Osteocyte (in vitro differentiated cells): ENCODE measurements at regions not wholly inside any gene's neighbourhood (a gene's known extent, or its start where the extent isn't known, plus 50 kb on each side); places are given as distances from the start of the nearest gene placed in this dataset.

Experiments used
- DNase-seq: peaks from one replicate; pipeline ENCODE4 v3.0.0; 2021; ENCODE audit warnings: mixed read lengths; ENCODE audit not compliant: unreplicated experiment; ENCODE audit errors: extremely low spot score
- H3K27ac Mint-ChIP-seq: one replicate; pipeline ENCODE4 v1.8.0; 2021; ENCODE audit warnings: mild to moderate bottlenecking, mixed read lengths; ENCODE audit not compliant: unreplicated experiment
- H3K27me3 Mint-ChIP-seq: one replicate; pipeline ENCODE4 v1.8.0; 2021; ENCODE audit warnings: mixed read lengths; ENCODE audit not compliant: unreplicated experiment
- H3K36me3 Mint-ChIP-seq: one replicate; pipeline ENCODE4 v1.8.0; 2021; ENCODE audit warnings: mixed read lengths; ENCODE audit not compliant: unreplicated experiment
- H3K4me1 Mint-ChIP-seq: one replicate; pipeline ENCODE4 v1.8.0; 2021; ENCODE audit warnings: mixed read lengths; ENCODE audit not compliant: unreplicated experiment
- H3K4me3 Mint-ChIP-seq: one replicate; pipeline ENCODE4 v1.8.0; 2021; ENCODE audit warnings: mild to moderate bottlenecking, moderate library complexity, mixed read lengths; ENCODE audit not compliant: unreplicated experiment
- H3K9me3 Mint-ChIP-seq: one replicate; pipeline ENCODE4 v1.8.0; 2021; ENCODE audit warnings: mixed read lengths; ENCODE audit not compliant: unreplicated experiment
- CTCF ChIP-seq: fragments of 200-600 bp; sonication (generic); IDR thresholded peaks from 2 replicates; pipeline ENCODE4 v1.5.0; 2021; ENCODE audit warnings: antibody characterized with exemption, mild to moderate bottlenecking, moderate library complexity

- Mint-ChIP-seq H3K27ac (no peak overlapping the region), H3K27me3 (no peaks in the 10 kb centered on the region), H3K4me3 (no peak overlapping the region), H3K4me1 (no peaks in the 10 kb centered on the region), H3K9me3 (no peaks in the 10 kb centered on the region), H3K36me3 (no peaks in the 10 kb centered on the region)
- no peak for TF ChIP-seq CTCF
- DNase-seq = no peak
Observed at GRCh38 chr10:56057860-56058259, 303.2 kb downstream of the ZWINT start.

GRCh38 chr10:56035489-56035888 is 325.6 kb downstream of the ZWINT start:
- H3K4me1 Mint-ChIP-seq = no peaks in the 10 kb centered on the region
- DNase-seq = no peak

GRCh38 chr10:56028298-56029132 is 332.5 kb downstream of the ZWINT start:
- H3K36me3 Mint-ChIP-seq = no peaks in the 10 kb centered on the region
- no peaks in the 10 kb centered on the region for H3K4me1 Mint-ChIP-seq
- no peaks in the 10 kb centered on the region for H3K9me3 Mint-ChIP-seq
- TF ChIP-seq CTCF = no peak
- H3K27me3 Mint-ChIP-seq = no peaks in the 10 kb centered on the region
- H3K27ac Mint-ChIP-seq = no peak overlapping the region
- no peak for DNase-seq
- no peak overlapping the region for H3K4me3 Mint-ChIP-seq

More at GRCh38 chr10:56035489-56035888, 325.6 kb downstream of the ZWINT start:
- Mint-ChIP-seq H3K36me3 (no peaks in the 10 kb centered on the region), H3K27ac (no peak overlapping the region), H3K9me3 (no peaks in the 10 kb centered on the region), H3K27me3 (no peaks in the 10 kb centered on the region), H3K4me3 (no peak overlapping the region)
- TF ChIP-seq CTCF = no peak

- Mint-ChIP-seq H3K36me3 (no peaks in the 10 kb centered on the region), H3K27me3 (no peaks in the 10 kb centered on the region), H3K9me3 (peaks cover 9% of the 10 kb centered on the region), H3K4me1 (no peaks in the 10 kb centered on the region), H3K27ac (no peak overlapping the region), H3K4me3 (no peak overlapping the region)
- TF ChIP-seq CTCF = no peak
- no peak for DNase-seq
Observed at GRCh38 chr10:56012101-56012500, 349.0 kb downstream of the ZWINT start.

- Mint-ChIP-seq H3K4me1 (no peaks in the 10 kb centered on the region), H3K27me3 (no peaks in the 10 kb centered on the region), H3K9me3 (no peaks in the 10 kb centered on the region), H3K4me3 (no peak overlapping the region), H3K36me3 (no peaks in the 10 kb centered on the region), H3K27ac (no peak overlapping the region)
- TF ChIP-seq CTCF = no peak
- DNase-seq = no peak
Observed at GRCh38 chr10:56003555-56003954, 357.5 kb downstream of the ZWINT start.
